ENCODE measurements at regions not wholly inside any gene's neighbourhood (a gene's known extent, or its start where the extent isn't known, plus 50 kb on each side); places are given as distances from the start of the nearest gene placed in this dataset.

- DNase-seq (ENCODE audit: low read depth) = no peak
- no peak overlapping the region for H3K4me3 ChIP-seq (ENCODE audit: low read length)
- no peak for TF ChIP-seq CTCF (IDR thresholded peaks at IDR 0.05; ENCODE audit: insufficient read depth, low read depth, low read length, missing control alignments)
Observed at GRCh38 chr2:129319422-129319717, 660.1 kb upstream of the RAB6C start.

- no peak for TF ChIP-seq CTCF (IDR thresholded peaks at IDR 0.05; ENCODE audit: insufficient read depth, low read depth, low read length, missing control alignments)
- no peak for DNase-seq (ENCODE audit: low read depth)
- H3K4me3 ChIP-seq (ENCODE audit: low read length) = no peak overlapping the region
Observed at GRCh38 chr2:129320288-129320687, 659.2 kb upstream of the RAB6C start.

- no peak for DNase-seq (ENCODE audit: low read depth)
- TF ChIP-seq CTCF (IDR thresholded peaks at IDR 0.05; ENCODE audit: insufficient read depth, low read depth, low read length, missing control alignments) = no peak
- H3K4me3 ChIP-seq (ENCODE audit: low read length) = no peak overlapping the region
Observed at GRCh38 chr2:129324349-129324748, 655.1 kb upstream of the RAB6C start.

- no peak for DNase-seq (ENCODE audit: low read depth)
Observed at GRCh38 chr2:129325151-129325550, 654.3 kb upstream of the RAB6C start.

GRCh38 chr2:129329574-129329973 lies 649.9 kb upstream of the RAB6C start:
- no peak for TF ChIP-seq CTCF (IDR thresholded peaks at IDR 0.05; ENCODE audit: insufficient read depth, low read depth, low read length, missing control alignments)
- no peak overlapping the region for H3K4me3 ChIP-seq (ENCODE audit: low read length)
- DNase-seq (ENCODE audit: low read depth) = no peak

More at GRCh38 chr2:129325151-129325550, 654.3 kb upstream of the RAB6C start:
- TF ChIP-seq CTCF (IDR thresholded peaks at IDR 0.05; ENCODE audit: insufficient read depth, low read depth, low read length, missing control alignments) = no peak
- no peak overlapping the region for H3K4me3 ChIP-seq (ENCODE audit: low read length)

GRCh38 chr2:129330504-129330903 lies 649.0 kb upstream of the RAB6C start:
- no peak overlapping the region for H3K4me3 ChIP-seq (ENCODE audit: low read length)
- TF ChIP-seq CTCF (IDR thresholded peaks at IDR 0.05; ENCODE audit: insufficient read depth, low read depth, low read length, missing control alignments) = no peak
- DNase-seq (ENCODE audit: low read depth) = no peak

GRCh38 chr2:129331638-129332037 lies 647.8 kb upstream of the RAB6C start:
- no peak for TF ChIP-seq CTCF (IDR thresholded peaks at IDR 0.05; ENCODE audit: insufficient read depth, low read depth, low read length, missing control alignments)
- DNase-seq (ENCODE audit: low read depth) = no peak

More at GRCh38 chr2:129331638-129332037, 647.8 kb upstream of the RAB6C start:
- H3K4me3 ChIP-seq (ENCODE audit: low read length) = no peak overlapping the region

Measured in epithelial cell of esophagus (primary cell).